IMR-90 (cell line): ENCODE measurements at regions not wholly inside any gene's neighbourhood (a gene's known extent, or its start where the extent isn't known, plus 50 kb on each side); places are given as distances from the start of the nearest gene placed in this dataset.

ENCODE experiments used
- ATAC-seq: fragments of 200-7000 bp; cut with Tn5 transposase; 2 replicates; pipeline ENCODE4 v1.9.1; 2020; ENCODE audit warnings: low read depth, mild to moderate bottlenecking, moderate library complexity
- BruUV-seq: library from RNA; stranded (reverse); fragments of 400-500 nt; replicated peaks from 2 replicates; lab custom pipeline; 2021; lab: Mats Ljungman, UMichigan
- CTCF ChIA-PET: fragments of 300-600 bp; formaldehyde crosslinking; extraction: SDS; loops from one replicate; lab custom pipeline; 2021; ENCODE audit warnings: antibody characterized with exemption; lab: Yijun Ruan, JAX
- POLR2A ChIA-PET: fragments of 300-600 bp; sonication (Branson Sonifier 250); formaldehyde crosslinking; loops from one replicate; lab custom pipeline; 2022; ENCODE audit warnings: antibody characterized with exemption; ENCODE audit not compliant: unreplicated experiment; lab: Charles Lee
- DNase-seq: peaks from one replicate; pipeline ENCODE4 v3.0.0; 2013
- H2AFZ ChIP-seq: replicated peaks from 2 replicates; pipeline ENCODE3; 2013; ENCODE audit warnings: low read length, mild to moderate bottlenecking; ENCODE audit not compliant: poor library complexity
- H2AK5ac ChIP-seq: 2 replicates; pipeline ENCODE4 v1.6.1; 2013; ENCODE audit warnings: low read depth, low read length, inconsistent platforms
- H2AK9ac ChIP-seq: replicated peaks from 2 replicates; pipeline ENCODE3; 2013; ENCODE audit warnings: mild to moderate bottlenecking, low read depth, low read length, moderate library complexity; ENCODE audit not compliant: poor library complexity
- H2BK120ac ChIP-seq: 2 replicates; pipeline ENCODE4 v1.6.1; 2013; ENCODE audit warnings: low read depth, low read length, inconsistent platforms
- H2BK15ac ChIP-seq: 3 replicates; pipeline ENCODE4 v1.6.1; 2013; ENCODE audit warnings: low read depth, low read length, inconsistent platforms
- H2BK20ac ChIP-seq: 2 replicates; pipeline ENCODE4 v1.6.1; 2013; ENCODE audit warnings: low read depth, mild to moderate bottlenecking, inconsistent platforms, low read length, moderate library complexity
- H2BK5ac ChIP-seq: 2 replicates; pipeline ENCODE4 v1.6.1; 2013; ENCODE audit warnings: mild to moderate bottlenecking, low read depth, low read length, inconsistent platforms; ENCODE audit not compliant: poor library complexity, severe bottlenecking
- H3K14ac ChIP-seq: replicated peaks from 2 replicates; pipeline ENCODE4 v1.6.1; 2013; ENCODE audit warnings: low read depth, low read length, inconsistent platforms
- H3K18ac ChIP-seq: 2 replicates; pipeline ENCODE4 v1.6.1; 2013; ENCODE audit warnings: low read depth, low read length, control low read depth
- H3K23ac ChIP-seq: 2 replicates; pipeline ENCODE4 v1.6.1; 2013; ENCODE audit warnings: low read depth, low read length, inconsistent platforms
- H3K27ac ChIP-seq: 2 replicates; pipeline ENCODE4 v1.5.1; 2013; ENCODE audit warnings: mild to moderate bottlenecking, control low read depth, low read length; ENCODE audit not compliant: insufficient read depth
- H3K27me3 ChIP-seq: 2 replicates; pipeline ENCODE4 v1.6.1; 2013; ENCODE audit warnings: low read length; ENCODE audit not compliant: control insufficient read depth, insufficient read depth
- H3K36me3 ChIP-seq: 2 replicates; pipeline ENCODE4 v1.6.1; 2013; ENCODE audit warnings: low read length, mixed read lengths; ENCODE audit not compliant: control insufficient read depth, insufficient read depth
- H3K4ac ChIP-seq: 2 replicates; pipeline ENCODE4 v1.6.1; 2013; ENCODE audit warnings: low read depth, low read length, inconsistent platforms
- H3K4me1 ChIP-seq: 2 replicates; pipeline ENCODE4 v1.6.1; 2013; ENCODE audit warnings: low read length, mixed read lengths; ENCODE audit not compliant: control insufficient read depth, insufficient read depth
- H3K4me2 ChIP-seq: 2 replicates; pipeline ENCODE4 v1.6.1; 2013; ENCODE audit warnings: low read depth, mild to moderate bottlenecking, control low read depth, low read length, moderate library complexity
- H3K4me3 ChIP-seq: 2 replicates; pipeline ENCODE4 v1.5.1; 2013; ENCODE audit warnings: low read depth, mild to moderate bottlenecking, control low read depth, low read length, moderate library complexity; ENCODE audit not compliant: insufficient read depth
- H3K56ac ChIP-seq: 2 replicates; pipeline ENCODE4 v1.6.1; 2013; ENCODE audit warnings: low read length, inconsistent platforms; ENCODE audit not compliant: insufficient read depth; ENCODE audit errors: extremely low read depth
- H3K79me1 ChIP-seq, 2 experiments: 2 replicates each; pipeline ENCODE4 v1.6.1; 2013; ENCODE audit warnings: low read length in 2 of 2, inconsistent platforms in 1 of 2, low read depth in 1 of 2
- H3K9ac ChIP-seq: 2 replicates; pipeline ENCODE4 v1.6.1; 2013; ENCODE audit warnings: low read depth, low read length, control low read depth
- H3K9me1 ChIP-seq: 2 replicates; pipeline ENCODE4 v1.6.1; 2013; ENCODE audit warnings: low read length, inconsistent platforms; ENCODE audit not compliant: insufficient read depth
- H3K9me3 ChIP-seq: 2 replicates; pipeline ENCODE4 v1.6.1; 2013; ENCODE audit warnings: low read length; ENCODE audit not compliant: control insufficient read depth, insufficient read depth
- H4K20me1 ChIP-seq: 2 replicates; pipeline ENCODE4 v1.6.1; 2013; ENCODE audit warnings: low read length, inconsistent platforms; ENCODE audit not compliant: insufficient read depth
- H4K5ac ChIP-seq: 2 replicates; pipeline ENCODE4 v1.6.1; 2013; ENCODE audit warnings: mild to moderate bottlenecking, low read depth, low read length, control low read depth
- H4K8ac ChIP-seq, 2 experiments: 2 replicates each; pipeline ENCODE4 v1.6.1; 2013; ENCODE audit warnings: low read depth in 2 of 2, low read length in 2 of 2, control low read depth in 1 of 2, inconsistent platforms in 1 of 2
- H4K91ac ChIP-seq: 2 replicates; pipeline ENCODE4 v1.6.1; 2013; ENCODE audit warnings: low read depth, low read length, inconsistent platforms; ENCODE audit not compliant: insufficient read depth
- BHLHE40 ChIP-seq: fragments of 150-350 bp; IDR thresholded peaks from 2 replicates; pipeline ENCODE4 v1.6.1; 2016; ENCODE audit warnings: mild to moderate bottlenecking, low read depth, low read length
- CEBPB ChIP-seq: IDR thresholded peaks from 2 replicates; pipeline ENCODE4 v1.6.1; 2012; ENCODE audit warnings: low read depth, low read length, improper control_type of control experiment
- CHD1 ChIP-seq: IDR thresholded peaks from 2 replicates; pipeline ENCODE4 v1.6.1; 2012; ENCODE audit warnings: low read depth, low read length, improper control_type of control experiment
- ELK1 ChIP-seq: fragments of 150-350 bp; IDR thresholded peaks from 2 replicates; pipeline ENCODE4 v1.6.1; 2016; ENCODE audit warnings: low read depth, mild to moderate bottlenecking, low read length, moderate library complexity, borderline replicate concordance
- MAFK ChIP-seq: IDR thresholded peaks from 2 replicates; pipeline ENCODE4 v1.6.1; 2012; ENCODE audit warnings: low read depth, low read length, improper control_type of control experiment
- MAZ ChIP-seq: IDR thresholded peaks from 2 replicates; pipeline ENCODE4 v1.6.1; 2012; ENCODE audit warnings: low read depth, mild to moderate bottlenecking, low read length, improper control_type of control experiment, moderate library complexity, borderline replicate concordance
- MXI1 ChIP-seq: IDR thresholded peaks from 2 replicates; pipeline ENCODE4 v1.6.1; 2012; ENCODE audit warnings: low read depth, mild to moderate bottlenecking, low read length, moderate library complexity, borderline replicate concordance
- NFE2L2 ChIP-seq: fragments of 150-350 bp; IDR thresholded peaks from 2 replicates; pipeline ENCODE4 v1.6.1; 2016; ENCODE audit warnings: low read depth, mild to moderate bottlenecking, low read length
- POLR2A ChIP-seq: IDR thresholded peaks from 2 replicates; pipeline ENCODE4 v1.6.1; 2012; ENCODE audit warnings: mild to moderate bottlenecking, low read depth, low read length
- RAD21 ChIP-seq: IDR thresholded peaks from 2 replicates; pipeline ENCODE4 v1.6.1; 2012; ENCODE audit warnings: low read length, improper control_type of control experiment
- RCOR1 ChIP-seq: IDR thresholded peaks from 2 replicates; pipeline ENCODE4 v1.6.1; 2012; ENCODE audit warnings: mild to moderate bottlenecking, low read length, improper control_type of control experiment; ENCODE audit not compliant: insufficient replicate concordance
- RFX5 ChIP-seq: IDR thresholded peaks from 2 replicates; pipeline ENCODE4 v1.8.0; 2012; ENCODE audit warnings: low read depth, mild to moderate bottlenecking, low read length, moderate library complexity
- SMC3 ChIP-seq: fragments of 150-350 bp; IDR thresholded peaks from 2 replicates; pipeline ENCODE4 v1.6.1; 2016; ENCODE audit warnings: low read depth, mild to moderate bottlenecking, antibody characterized with exemption, low read length, moderate library complexity
- USF2 ChIP-seq: fragments of 150-350 bp; IDR thresholded peaks from 2 replicates; pipeline ENCODE4 v1.6.1; 2017; ENCODE audit warnings: mild to moderate bottlenecking, antibody characterized with exemption, low read length, low read depth
- WGBS, 2 experiments: methylation state at CpG; one replicate each; pipeline versions ENCODE4 v1.1.5 to v1.1.7; 2013; ENCODE audit warnings: missing lambda C conversion rate in 2 of 2; ENCODE audit not compliant: insufficient read length in 1 of 2; ENCODE audit errors: extremely low coverage in 2 of 2; 5-methylcytosine and 5-hydroxymethylcytosine counted together
- dilution Hi-C: fragments of 300-500 bp; cut with HindIII; formaldehyde crosslinking; loops from one replicate; pipeline ENCODE4 v1.14.3; 2018; ENCODE audit warnings: low sequenced_read_pairs; ENCODE audit not compliant: unreplicated experiment
- in situ Hi-C: fragments of 300-500 bp; cut with MboI; formaldehyde crosslinking; loops from 3 replicates; pipeline ENCODE4 v1.14.3; 2019; ENCODE audit warnings: low sequenced_read_pairs, inconsistent platforms, mixed read lengths
- intact Hi-C: fragments of 100-400 bp; cut with micrococcal nuclease; formaldehyde crosslinking; loops from 2 replicates; pipeline ENCODE4 v1.10.0; 2022

GRCh38 chr7:77481615-77482014, 55.5 kb upstream of the PTPN12 start:
- H2AK5ac ChIP-seq, result no peak overlapping the region
- no peak overlapping the region for H3K4ac ChIP-seq

More at GRCh38 chr7:77481615-77482014, 55.5 kb upstream of the PTPN12 start:
- Histone ChIP-seq H2AK9ac (no peak overlapping the region), H2BK20ac (no peak overlapping the region), H4K8ac (no peak overlapping the region), H3K14ac (no peak overlapping the region), H3K23ac (no peak overlapping the region), H4K20me1 (no peaks in the 10 kb centered on the region), H4K5ac (no peak overlapping the region), H3K9me1 (no peaks in the 10 kb centered on the region), H3K4me2 (no peak overlapping the region), H3K79me1 (no peaks in the 10 kb centered on the region), H3K36me3 (no peaks in the 10 kb centered on the region), H3K9ac (no peak overlapping the region), H3K9me3 (no peaks in the 10 kb centered on the region), H2BK5ac (no peak overlapping the region), H2BK120ac (no peak overlapping the region), H3K4me1 (0 out of 2 replicates have a peak, but pooled peaks cover 2% of the 10 kb centered on the region), H4K91ac (no peak overlapping the region), H3K4me3 (no peak overlapping the region), H2BK15ac (no peak overlapping the region), H3K27ac (no peak overlapping the region), H2AFZ (no peak overlapping the region), H3K18ac (no peak overlapping the region), H3K27me3 (no peaks in the 10 kb centered on the region), H3K56ac (no peak overlapping the region)
- dilution Hi-C loops, result no loop called here
- no peak for ATAC-seq
- BruUV-seq, result no TSS peak
- in situ Hi-C loops, result no loop called here
- intact Hi-C loops, result no loop called here
- CTCF ChIA-PET, result no interaction called here
- TF ChIP-seq CEBPB (no peak), BHLHE40 (no peak), RAD21 (no peak), ELK1 (no peak), MXI1 (no peak), SMC3 (no peak), RCOR1 (no peak), NFE2L2 (no peak), MAFK (no peak), USF2 (no peak), CHD1 (no peak), MAZ (no peak), POLR2A (no peak), RFX5 (no peak)
- POLR2A ChIA-PET, result interaction anchor here (0.6 kb wide), 1 partner anchor 716 kb away, joined by 10 read pairs; no protein-coding TSS in a partner anchor
- no CpG with 5 or more reads among the region's 2 CpGs for WGBS, 2 experiments
- no peak for DNase-seq
